ENCODE measurements at regions not wholly inside any gene's neighbourhood (a gene's known extent, or its start where the extent isn't known, plus 50 kb on each side); places are given as distances from the start of the nearest gene placed in this dataset.

DNA sequence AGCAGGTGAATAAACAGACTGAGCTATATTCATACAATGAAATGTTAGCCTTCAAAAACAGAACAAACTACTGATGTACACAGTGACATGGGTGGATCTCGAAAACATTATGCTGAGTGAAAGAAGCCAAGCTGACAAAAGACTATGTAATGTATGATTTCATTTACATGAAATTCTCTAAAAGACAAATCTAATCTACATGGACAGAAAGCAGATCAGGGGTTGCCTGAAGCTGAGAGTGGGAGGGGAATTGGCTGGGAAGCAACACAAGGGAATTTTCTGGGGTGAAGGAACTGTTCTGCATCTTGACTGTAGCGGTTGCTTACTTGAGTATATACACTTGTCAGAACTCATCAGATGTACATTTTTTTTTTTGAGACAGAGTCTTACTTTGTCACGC lies 121.7 kb upstream of the SVIL start:
- no peak for TF ChIP-seq CTCF (IDR thresholded peaks at IDR 0.05)
- no peak for TF ChIP-seq POLR2A (IDR thresholded peaks at IDR 0.05)
